ENCODE measurements at regions not wholly inside any gene's neighbourhood (a gene's known extent, or its start where the extent isn't known, plus 50 kb on each side); places are given as distances from the start of the nearest gene placed in this dataset.

DNA sequence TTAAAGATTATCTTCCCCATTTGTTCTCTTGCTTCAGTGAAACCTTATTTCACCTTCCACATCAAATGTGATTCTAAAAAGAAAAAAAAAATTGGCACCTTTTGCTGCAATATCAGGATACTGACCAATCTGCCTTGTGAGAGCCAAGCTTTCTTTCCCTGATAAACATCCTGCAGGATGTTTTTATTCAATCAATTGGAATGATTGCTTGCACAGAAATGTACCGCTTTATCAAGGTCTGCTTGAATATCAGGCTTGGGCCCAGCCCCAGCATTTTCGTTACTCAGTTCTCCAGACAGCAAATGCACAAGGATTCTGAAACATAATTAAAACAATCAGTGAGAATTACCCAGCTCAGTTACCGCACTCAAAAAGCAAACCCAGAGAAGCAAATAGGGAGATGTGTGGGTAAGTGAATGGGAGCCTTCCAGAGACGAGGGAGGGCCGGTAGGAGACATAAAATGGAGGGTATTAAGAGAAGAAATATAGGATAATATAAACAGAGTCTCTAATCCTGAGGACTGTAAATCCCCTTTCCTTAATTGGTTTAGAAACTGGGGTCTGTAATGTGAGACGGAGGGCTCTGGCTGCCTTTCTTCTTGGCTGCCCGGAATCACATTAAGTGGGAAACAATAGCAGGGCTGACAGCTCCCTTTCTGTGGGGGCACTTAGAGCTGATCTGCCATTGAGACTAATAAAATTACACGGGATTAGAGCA lies 291.8 kb downstream of the ICOS start:
- no peak for DNase-seq (ENCODE audit: low read depth)

- DNase-seq (ENCODE audit: low read depth), result no peak
Observed at GRCh38 chr2:204234248-204234647, 297.7 kb downstream of the ICOS start.

DNA sequence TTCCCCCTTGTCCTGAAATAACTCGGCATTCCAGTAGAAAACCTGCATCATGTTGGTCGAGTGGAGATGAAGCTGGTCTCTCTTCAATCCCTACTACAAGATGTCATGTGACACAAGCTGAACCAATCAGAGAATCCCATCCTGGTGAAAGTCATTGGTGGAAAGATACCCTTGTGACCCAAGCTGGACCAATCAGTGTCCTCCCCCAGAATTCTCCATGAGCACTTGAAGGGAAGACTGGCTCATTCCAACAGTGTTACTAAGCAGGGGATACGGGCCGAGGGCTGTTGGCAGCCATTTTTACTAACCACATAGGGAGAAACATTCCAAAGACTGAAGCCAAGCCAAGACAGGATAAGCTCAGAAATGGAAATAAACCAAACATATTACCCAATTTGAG lies 298.3 kb downstream of the ICOS start:
- DNase-seq (ENCODE audit: low read depth), result no peak

DNA sequence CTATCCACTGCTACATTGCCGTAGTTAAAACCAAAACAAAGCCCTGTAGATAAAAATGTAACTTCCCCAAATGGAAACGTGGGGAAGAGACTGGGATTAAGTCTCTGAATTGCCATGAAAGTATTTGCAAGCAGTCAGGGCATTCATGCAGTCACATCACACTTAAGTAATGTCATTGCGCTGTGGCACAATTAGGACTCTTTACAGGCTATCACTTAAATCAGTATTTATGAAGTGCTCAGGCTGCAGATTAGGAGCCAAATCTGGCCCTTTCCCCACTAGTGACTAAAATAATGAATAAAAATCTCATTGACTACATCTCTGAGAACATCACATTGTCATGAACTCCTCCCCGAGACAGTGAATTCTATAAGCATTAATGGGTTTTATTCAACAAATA lies 300.9 kb downstream of the ICOS start:
- no peak for DNase-seq (ENCODE audit: low read depth)

DNA sequence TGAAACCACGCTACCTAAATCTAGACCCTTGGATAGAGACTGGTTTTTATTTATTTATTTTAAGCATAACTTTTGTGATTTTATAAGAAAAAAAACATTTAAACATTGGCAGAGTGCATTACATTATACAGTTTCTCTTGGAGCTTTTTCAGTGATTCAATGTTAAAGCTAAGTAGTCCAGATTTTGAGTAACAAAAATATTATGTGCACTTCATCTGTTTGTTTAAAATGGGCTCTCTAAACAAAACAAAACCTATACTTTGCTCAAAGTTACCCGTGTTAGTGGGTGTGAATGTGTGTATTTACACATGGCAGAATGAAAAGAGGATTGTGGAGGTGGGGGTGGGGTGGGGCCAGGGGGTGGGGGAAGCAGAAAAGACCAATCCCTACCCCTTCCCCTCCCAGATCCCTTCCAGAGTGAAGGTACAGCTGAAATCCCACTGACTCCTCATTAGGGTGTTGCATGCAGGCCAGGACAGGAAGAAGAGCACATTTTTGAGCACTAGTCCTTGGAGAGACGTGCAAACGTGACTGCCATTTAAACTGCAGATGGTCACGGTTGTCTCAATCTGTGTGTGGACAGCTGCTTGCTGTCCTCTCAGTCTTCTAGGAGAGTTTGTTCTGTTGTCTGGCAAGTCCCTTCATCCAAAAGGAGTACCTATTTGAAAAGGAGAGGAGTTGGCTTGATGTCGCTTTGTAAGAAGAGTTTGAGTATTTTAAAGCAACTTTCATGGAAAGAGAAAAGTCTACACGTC lies 303.0 kb downstream of the ICOS start:
- DNase-seq (ENCODE audit: low read depth), result no peak

GRCh38 chr2:204240961-204241360 lies 304.3 kb upstream of the PARD3B start:
- no peak for DNase-seq (ENCODE audit: low read depth)

GRCh38 chr2:204249437-204249836 lies 295.8 kb upstream of the PARD3B start:
- no peak for DNase-seq (ENCODE audit: low read depth)

- no peak for DNase-seq (ENCODE audit: low read depth)
Observed at GRCh38 chr2:204250692-204251091, 294.6 kb upstream of the PARD3B start.

- no peak for DNase-seq (ENCODE audit: low read depth)
Observed at GRCh38 chr2:204251158-204251997, 293.9 kb upstream of the PARD3B start.

GRCh38 chr2:204251998-204252376 lies 293.3 kb upstream of the PARD3B start:
- DNase-seq (ENCODE audit: low read depth), result no peak

DNA sequence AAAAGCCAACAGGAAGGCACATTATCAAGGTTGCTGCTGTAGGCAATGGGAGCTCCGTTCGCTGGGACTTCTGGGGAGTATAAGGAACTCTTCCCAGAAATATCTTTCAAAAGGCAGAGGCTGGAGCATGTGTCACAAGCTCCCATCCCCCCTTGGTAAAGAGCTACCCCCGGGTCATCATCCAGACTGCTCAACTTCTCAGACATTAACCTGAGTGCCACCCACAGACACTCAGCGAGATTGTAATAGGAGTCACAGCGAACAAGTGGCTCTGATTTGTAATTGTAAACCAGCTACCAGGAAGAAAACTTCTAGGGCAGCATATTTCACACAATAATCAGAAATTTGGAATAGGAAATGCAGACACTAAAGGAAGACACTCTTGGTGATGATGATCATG lies 290.2 kb upstream of the PARD3B start:
- no peak for DNase-seq (ENCODE audit: low read depth)

- no peak for DNase-seq (ENCODE audit: low read depth)
Observed at GRCh38 chr2:204255526-204255925, 289.7 kb upstream of the PARD3B start.

GRCh38 chr2:204257781-204258180 lies 287.5 kb upstream of the PARD3B start:
- no peak for DNase-seq (ENCODE audit: low read depth)

GRCh38 chr2:204258890-204259289 lies 286.4 kb upstream of the PARD3B start:
- no peak for DNase-seq (ENCODE audit: low read depth)

- DNase-seq (ENCODE audit: low read depth), result peak; percentile 27
Observed at GRCh38 chr2:204260162-204260877, 285.0 kb upstream of the PARD3B start.

DNA sequence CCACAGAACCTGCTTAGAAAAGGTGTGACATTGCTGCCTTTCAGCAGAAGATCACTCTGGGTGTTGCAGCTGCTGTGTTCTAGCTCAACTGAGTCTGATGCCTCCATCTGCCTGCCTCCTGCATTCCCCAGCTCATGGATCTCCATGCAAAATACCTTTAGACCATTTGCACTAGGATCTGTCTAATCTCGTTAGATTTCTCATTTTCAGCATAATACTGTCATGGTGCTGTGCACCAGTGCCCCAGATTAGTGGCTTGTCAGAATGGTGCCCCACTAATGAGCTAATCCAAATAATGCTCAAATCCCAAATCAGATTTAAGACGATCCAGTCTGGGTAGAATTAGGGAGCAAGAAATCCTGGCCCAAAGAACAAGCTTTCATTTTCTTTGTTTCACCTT lies 284.4 kb upstream of the PARD3B start:
- no peak for DNase-seq (ENCODE audit: low read depth)

- no peak for DNase-seq (ENCODE audit: low read depth)
Observed at GRCh38 chr2:204261846-204262245, 283.4 kb upstream of the PARD3B start.

DNA sequence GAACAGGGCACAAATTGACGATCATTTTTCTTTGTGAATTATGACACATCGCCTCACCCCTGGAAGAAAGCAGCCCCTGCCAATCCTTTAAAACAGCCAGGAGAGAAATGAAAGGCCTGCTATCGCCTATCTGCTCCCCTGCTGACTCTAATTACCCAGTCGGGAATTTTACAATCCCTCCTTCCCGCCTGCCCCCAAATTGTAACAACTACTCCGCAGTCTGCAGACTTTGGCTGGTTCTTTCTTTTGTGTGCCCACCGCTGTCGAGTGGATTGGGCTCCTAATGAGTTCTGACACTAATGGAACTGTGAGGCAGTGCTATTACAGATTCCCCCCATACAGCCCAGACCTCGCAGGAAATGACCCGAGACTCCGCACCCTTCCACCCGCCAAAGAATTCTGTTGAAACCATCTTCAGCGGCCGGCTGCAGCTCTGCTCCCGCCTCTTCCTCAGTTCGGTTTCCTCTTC lies 281.2 kb upstream of the PARD3B start:
- DNase-seq (ENCODE audit: low read depth), result no peak

DNA sequence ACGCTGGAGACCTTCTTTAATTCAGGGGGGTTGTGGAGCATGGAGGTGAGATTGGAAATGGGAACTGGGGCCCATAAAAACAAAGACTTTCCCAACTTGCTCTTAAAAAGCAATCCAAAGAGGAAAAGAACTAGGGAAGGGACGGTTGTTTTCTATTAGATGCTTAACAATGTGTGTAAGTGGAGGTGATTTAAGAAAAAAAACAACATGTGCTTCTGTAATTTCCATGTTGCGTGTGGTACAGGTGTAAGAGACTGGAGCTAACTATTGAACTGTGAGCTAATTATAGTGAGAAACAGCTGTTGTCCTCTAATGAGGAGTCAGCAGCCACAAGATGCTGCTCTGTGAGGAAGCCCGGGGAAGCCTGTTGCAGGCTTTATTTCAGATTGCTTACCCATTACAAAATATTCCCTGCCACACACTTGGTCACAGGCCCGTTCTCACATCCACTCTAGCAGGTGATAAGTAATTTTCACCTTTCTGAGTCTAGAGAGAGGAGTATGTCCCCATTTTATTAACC lies 280.6 kb upstream of the PARD3B start:
- DNase-seq (ENCODE audit: low read depth), result no peak

DNA sequence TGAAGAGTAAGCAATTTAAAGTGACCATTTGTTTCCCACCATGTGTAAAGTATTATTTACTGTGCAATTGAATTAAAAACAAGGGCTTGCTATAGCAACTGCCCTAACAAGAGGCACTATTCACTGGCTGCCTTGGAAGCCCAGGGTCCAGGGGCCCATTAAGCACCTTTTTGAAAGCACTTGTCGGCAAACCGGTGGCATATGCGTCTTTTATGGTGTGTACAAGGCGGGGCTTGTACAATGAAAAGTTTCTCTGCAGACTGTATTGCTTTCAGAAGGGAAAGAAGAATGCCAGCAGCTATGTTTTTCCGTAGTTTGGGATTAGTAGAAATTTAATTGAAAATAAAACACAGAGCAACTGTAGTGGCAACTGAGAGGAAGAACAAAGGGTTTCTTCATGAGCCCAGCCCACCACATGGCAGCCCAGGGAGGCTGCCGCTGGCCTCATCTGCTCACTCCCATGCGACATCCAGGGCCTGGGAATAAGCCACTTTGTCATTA lies 279.5 kb upstream of the PARD3B start:
- no peak for DNase-seq (ENCODE audit: low read depth)

GRCh38 chr2:204268458-204268857 lies 276.8 kb upstream of the PARD3B start:
- no peak for DNase-seq (ENCODE audit: low read depth)

DNA sequence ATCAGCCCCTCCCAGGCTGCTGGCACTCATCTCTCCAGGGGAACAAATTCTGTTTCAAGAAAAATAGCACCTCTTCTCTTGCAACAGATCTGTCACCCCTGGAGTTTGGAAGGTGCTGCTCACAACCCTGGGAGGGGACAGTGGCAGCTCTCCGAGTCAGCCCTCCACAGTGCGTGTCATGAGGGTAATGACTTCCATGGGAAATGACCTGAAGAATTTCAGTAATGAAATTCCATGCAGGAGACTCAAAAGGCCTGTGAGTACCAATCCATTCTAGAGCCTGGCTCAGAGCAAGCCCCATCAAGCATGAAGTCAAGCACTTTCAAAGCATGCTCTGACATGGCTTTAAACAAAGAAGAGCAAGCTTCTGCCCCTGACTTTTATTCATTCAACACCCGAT lies 276.3 kb upstream of the PARD3B start:
- no peak for DNase-seq (ENCODE audit: low read depth)
